ENCODE measurements at regions not wholly inside any gene's neighbourhood (a gene's known extent, or its start where the extent isn't known, plus 50 kb on each side); places are given as distances from the start of the nearest gene placed in this dataset.
"Not testable (repeated sequence)": the region's sequence is repeated elsewhere in the genome, so short reads cannot be mapped to it uniquely, and the experiment has no call there.

GRCh38 chr4:120207021-120207420 is 140.4 kb upstream of the MAD2L1 start:
- Histone ChIP-seq H3K27me3 (ENCODE audit: control insufficient read depth in 5 of 5, insufficient read depth in 4 of 5, low read length in 5 of 5) (no peaks in the 10 kb centered on the region), H3K9me3 (ENCODE audit: control insufficient read depth in 5 of 5, low read length in 5 of 5) (no peaks in the 10 kb centered on the region), H3K36me3 (ENCODE audit: control insufficient read depth in 5 of 5, insufficient read depth in 5 of 5, low read length in 5 of 5) (no peaks in the 10 kb centered on the region), H3K27ac (ENCODE audit: low read depth, low read length) (no peak overlapping the region), H3K4me1 (ENCODE audit: control insufficient read depth in 5 of 5, insufficient read depth in 5 of 5, low read length in 5 of 5) (no peaks in the 10 kb centered on the region), H3K9ac (ENCODE audit: low read length in 5 of 5) (no peak overlapping the region), H3K4me3 (ENCODE audit: low read depth in 1 of 5, low read length in 5 of 5) (no peak overlapping the region)

- Histone ChIP-seq H3K27me3 (ENCODE audit: control insufficient read depth in 5 of 5, insufficient read depth in 4 of 5, low read length in 5 of 5) (no peaks in the 10 kb centered on the region), H3K36me3 (ENCODE audit: control insufficient read depth in 5 of 5, insufficient read depth in 5 of 5, low read length in 5 of 5) (no peaks in the 10 kb centered on the region), H3K9ac (ENCODE audit: low read length in 5 of 5) (no peak overlapping the region), H3K9me3 (ENCODE audit: control insufficient read depth in 5 of 5, low read length in 5 of 5) (no peaks in the 10 kb centered on the region), H3K4me3 (ENCODE audit: low read depth in 1 of 5, low read length in 5 of 5) (no peak overlapping the region), H3K4me1 (ENCODE audit: control insufficient read depth in 5 of 5, insufficient read depth in 5 of 5, low read length in 5 of 5) (no peaks in the 10 kb centered on the region), H3K27ac (ENCODE audit: low read depth, low read length) (no peak overlapping the region)
These were observed 135.6 kb upstream of the MAD2L1 start for GRCh38 chr4:120202222-120202621.

- H3K9me3 ChIP-seq (ENCODE audit: control insufficient read depth in 5 of 5, low read length in 5 of 5), result not testable (repeated sequence)
These were observed 134.0 kb upstream of the MAD2L1 start for GRCh38 chr4:120200573-120201110.

DNA sequence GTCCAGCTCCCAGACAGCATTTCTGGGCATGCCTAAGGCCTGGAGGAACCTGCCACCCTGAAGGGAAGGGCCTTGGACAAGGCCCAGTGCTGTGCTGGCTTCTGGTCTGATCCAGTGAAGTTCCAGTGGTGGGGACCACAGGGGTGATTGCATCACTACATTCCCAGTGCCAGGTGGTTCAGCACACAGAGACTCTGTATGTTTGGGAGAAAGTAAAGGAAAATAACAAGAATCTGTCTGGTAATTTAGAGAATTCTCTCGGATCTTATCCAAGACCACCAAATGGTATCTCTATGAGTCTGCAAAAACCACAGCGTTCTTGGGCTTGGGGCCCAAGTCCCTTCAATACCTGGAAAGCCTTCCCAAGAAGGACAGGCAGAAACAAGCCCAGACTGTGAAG is 131.8 kb upstream of the MAD2L1 start:
- Histone ChIP-seq H3K36me3 (ENCODE audit: control insufficient read depth in 5 of 5, insufficient read depth in 5 of 5, low read length in 5 of 5) (no peaks in the 10 kb centered on the region), H3K9ac (ENCODE audit: low read length in 5 of 5) (no peak overlapping the region), H3K4me3 (ENCODE audit: low read depth in 1 of 5, low read length in 5 of 5) (no peak overlapping the region), H3K27ac (ENCODE audit: low read depth, low read length) (no peak overlapping the region), H3K27me3 (ENCODE audit: control insufficient read depth in 5 of 5, insufficient read depth in 4 of 5, low read length in 5 of 5) (no peaks in the 10 kb centered on the region), H3K9me3 (ENCODE audit: control insufficient read depth in 5 of 5, low read length in 5 of 5) (no peaks in the 10 kb centered on the region), H3K4me1 (ENCODE audit: control insufficient read depth in 5 of 5, insufficient read depth in 5 of 5, low read length in 5 of 5) (no peaks in the 10 kb centered on the region)

More at GRCh38 chr4:120200573-120201110, 134.0 kb upstream of the MAD2L1 start:
- not testable (repeated sequence) for H3K27me3 ChIP-seq (ENCODE audit: control insufficient read depth in 5 of 5, insufficient read depth in 4 of 5, low read length in 5 of 5); H3K4me3 ChIP-seq (ENCODE audit: low read depth in 1 of 5, low read length in 5 of 5); H3K27ac ChIP-seq (ENCODE audit: low read depth, low read length); H3K4me1 ChIP-seq (ENCODE audit: control insufficient read depth in 5 of 5, insufficient read depth in 5 of 5, low read length in 5 of 5); H3K9ac ChIP-seq (ENCODE audit: low read length in 5 of 5); H3K36me3 ChIP-seq (ENCODE audit: control insufficient read depth in 5 of 5, insufficient read depth in 5 of 5, low read length in 5 of 5)

DNA sequence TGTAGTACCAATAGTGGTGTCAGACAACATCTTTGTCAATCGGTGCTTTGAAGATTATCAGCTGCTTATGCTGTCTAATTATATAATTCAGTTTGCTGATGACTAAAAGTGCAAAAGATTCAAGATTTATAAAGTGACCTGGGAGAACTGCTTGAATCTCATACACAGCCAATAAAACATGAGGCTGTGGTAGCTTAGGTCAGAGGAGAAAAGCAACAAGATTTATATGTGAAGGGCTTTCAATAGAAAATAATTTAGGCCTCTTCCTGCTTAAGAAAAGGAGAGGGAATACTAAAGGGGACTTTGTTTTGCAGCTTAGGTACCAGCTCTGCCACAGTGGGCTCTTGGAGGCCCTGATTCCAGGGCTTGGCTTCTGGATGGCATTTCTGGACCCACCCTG is 111.0 kb upstream of the MAD2L1 start:
- no peaks in the 10 kb centered on the region for H3K36me3 ChIP-seq (ENCODE audit: control insufficient read depth in 5 of 5, insufficient read depth in 5 of 5, low read length in 5 of 5)
- no peaks in the 10 kb centered on the region for H3K27me3 ChIP-seq (ENCODE audit: control insufficient read depth in 5 of 5, insufficient read depth in 4 of 5, low read length in 5 of 5)
- no peak overlapping the region for H3K4me3 ChIP-seq (ENCODE audit: low read depth in 1 of 5, low read length in 5 of 5)

DNA sequence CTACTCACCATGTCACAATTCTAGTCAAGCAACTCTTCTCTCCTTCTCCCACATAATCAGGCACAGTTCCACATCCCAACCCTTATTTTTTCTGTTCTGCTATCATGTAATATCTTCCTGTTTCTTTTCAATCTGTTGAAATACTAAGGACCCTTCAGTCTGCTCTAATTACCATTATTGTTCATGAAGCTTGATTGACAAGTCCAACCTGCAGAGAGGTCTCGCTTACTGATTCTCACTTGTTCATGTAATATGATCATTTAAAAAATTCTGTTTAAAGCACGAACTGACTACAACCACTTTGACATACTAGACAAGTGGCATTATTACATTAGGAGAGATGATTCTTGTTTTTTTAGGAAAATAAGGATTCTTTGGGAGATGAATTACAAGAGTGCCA is 108.6 kb upstream of the MAD2L1 start:
- H3K36me3 ChIP-seq (ENCODE audit: control insufficient read depth in 5 of 5, insufficient read depth in 5 of 5, low read length in 5 of 5), result no peaks in the 10 kb centered on the region
- H3K4me1 ChIP-seq (ENCODE audit: control insufficient read depth in 5 of 5, insufficient read depth in 5 of 5, low read length in 5 of 5), result no peaks in the 10 kb centered on the region
- H3K27me3 ChIP-seq (ENCODE audit: control insufficient read depth in 5 of 5, insufficient read depth in 4 of 5, low read length in 5 of 5), result no peaks in the 10 kb centered on the region
- H3K9me3 ChIP-seq (ENCODE audit: control insufficient read depth in 5 of 5, low read length in 5 of 5), result no peaks in the 10 kb centered on the region
- no peak overlapping the region for H3K4me3 ChIP-seq (ENCODE audit: low read depth in 1 of 5, low read length in 5 of 5)
- no peak overlapping the region for H3K27ac ChIP-seq (ENCODE audit: low read depth, low read length)
- no peak overlapping the region for H3K9ac ChIP-seq (ENCODE audit: low read length in 5 of 5)

More for the DNA sequence above, 111.0 kb upstream of the MAD2L1 start:
- Histone ChIP-seq H3K27ac (ENCODE audit: low read depth, low read length) (no peak overlapping the region), H3K9me3 (ENCODE audit: control insufficient read depth in 5 of 5, low read length in 5 of 5) (no peaks in the 10 kb centered on the region), H3K9ac (ENCODE audit: low read length in 5 of 5) (no peak overlapping the region), H3K4me1 (ENCODE audit: control insufficient read depth in 5 of 5, insufficient read depth in 5 of 5, low read length in 5 of 5) (no peaks in the 10 kb centered on the region)

- H3K4me3 ChIP-seq (ENCODE audit: low read depth in 1 of 5, low read length in 5 of 5), result no peak overlapping the region
- no peak overlapping the region for H3K27ac ChIP-seq (ENCODE audit: low read depth, low read length)
- H3K36me3 ChIP-seq (ENCODE audit: control insufficient read depth in 5 of 5, insufficient read depth in 5 of 5, low read length in 5 of 5), result no peaks in the 10 kb centered on the region
- H3K9ac ChIP-seq (ENCODE audit: low read length in 5 of 5), result no peak overlapping the region
- peaks cover 0 to 6% (median 0%) of the 10 kb centered on the region in 5 donors for H3K4me1 ChIP-seq (ENCODE audit: control insufficient read depth in 5 of 5, insufficient read depth in 5 of 5, low read length in 5 of 5)
- H3K9me3 ChIP-seq (ENCODE audit: control insufficient read depth in 5 of 5, low read length in 5 of 5), result no peaks in the 10 kb centered on the region
- no peaks in the 10 kb centered on the region for H3K27me3 ChIP-seq (ENCODE audit: control insufficient read depth in 5 of 5, insufficient read depth in 4 of 5, low read length in 5 of 5)
These were observed 97.2 kb upstream of the MAD2L1 start for GRCh38 chr4:120163895-120164294.

GRCh38 chr4:120158841-120159463 is 92.3 kb upstream of the MAD2L1 start:
- H3K27me3 ChIP-seq (ENCODE audit: control insufficient read depth in 5 of 5, insufficient read depth in 4 of 5, low read length in 5 of 5), result no peaks in the 10 kb centered on the region
- H3K4me1 ChIP-seq (ENCODE audit: control insufficient read depth in 5 of 5, insufficient read depth in 5 of 5, low read length in 5 of 5), result peaks cover 0 to 3% (median 0%) of the 10 kb centered on the region in 5 donors
- no peak overlapping the region for H3K4me3 ChIP-seq (ENCODE audit: low read depth in 1 of 5, low read length in 5 of 5)
- H3K9me3 ChIP-seq (ENCODE audit: control insufficient read depth in 5 of 5, low read length in 5 of 5), result no peaks in the 10 kb centered on the region
- H3K27ac ChIP-seq (ENCODE audit: low read depth, low read length), result no peak overlapping the region
- no peak overlapping the region for H3K9ac ChIP-seq (ENCODE audit: low read length in 5 of 5)
- H3K36me3 ChIP-seq (ENCODE audit: control insufficient read depth in 5 of 5, insufficient read depth in 5 of 5, low read length in 5 of 5), result no peaks in the 10 kb centered on the region

- peak overlapping the region in 1 of 5 donors; percentile 6 for H3K9ac ChIP-seq (ENCODE audit: low read length in 5 of 5)
- no peaks in the 10 kb centered on the region for H3K4me1 ChIP-seq (ENCODE audit: control insufficient read depth in 5 of 5, insufficient read depth in 5 of 5, low read length in 5 of 5)
- no peaks in the 10 kb centered on the region for H3K9me3 ChIP-seq (ENCODE audit: control insufficient read depth in 5 of 5, low read length in 5 of 5)
- H3K4me3 ChIP-seq (ENCODE audit: low read depth in 1 of 5, low read length in 5 of 5), result no peak overlapping the region
- no peaks in the 10 kb centered on the region for H3K27me3 ChIP-seq (ENCODE audit: control insufficient read depth in 5 of 5, insufficient read depth in 4 of 5, low read length in 5 of 5)
- no peak overlapping the region for H3K27ac ChIP-seq (ENCODE audit: low read depth, low read length)
- H3K36me3 ChIP-seq (ENCODE audit: control insufficient read depth in 5 of 5, insufficient read depth in 5 of 5, low read length in 5 of 5), result no peaks in the 10 kb centered on the region
These were observed 91.4 kb upstream of the MAD2L1 start for GRCh38 chr4:120158046-120158445.

DNA sequence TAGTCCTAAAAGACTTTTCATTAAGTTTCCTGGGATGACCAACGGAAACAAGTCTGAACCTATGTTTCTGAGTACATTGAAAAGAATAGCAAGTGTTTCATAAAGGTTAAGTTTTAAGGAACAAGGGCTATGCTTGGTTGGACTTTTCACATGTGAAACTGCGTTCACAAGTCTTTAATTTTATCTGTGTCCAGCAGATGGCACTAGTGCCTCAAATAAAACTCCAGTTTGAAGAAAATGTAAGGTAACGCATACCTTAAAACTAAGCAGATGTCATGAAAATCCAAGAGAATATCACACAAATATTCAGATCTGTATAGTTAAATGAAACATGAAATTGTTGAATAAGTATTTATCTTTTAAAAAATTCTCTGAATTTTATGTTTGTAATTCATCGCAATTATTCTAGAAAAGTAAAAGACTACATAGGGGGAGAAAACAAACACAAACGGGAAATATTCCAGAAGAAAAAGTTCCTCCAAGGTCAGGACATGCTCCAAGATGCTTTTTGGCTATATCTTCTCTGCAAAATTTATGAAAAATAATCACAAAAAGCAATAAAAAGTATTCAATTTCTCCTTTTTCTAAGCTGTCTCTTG is 89.6 kb upstream of the MAD2L1 start:
- no peak overlapping the region for H3K27ac ChIP-seq (ENCODE audit: low read depth, low read length)

More for the DNA sequence above, 89.6 kb upstream of the MAD2L1 start:
- Histone ChIP-seq H3K36me3 (ENCODE audit: control insufficient read depth in 5 of 5, insufficient read depth in 5 of 5, low read length in 5 of 5) (no peaks in the 10 kb centered on the region), H3K4me3 (ENCODE audit: low read depth in 1 of 5, low read length in 5 of 5) (no peak overlapping the region), H3K9ac (ENCODE audit: low read length in 5 of 5) (no peak overlapping the region), H3K9me3 (ENCODE audit: control insufficient read depth in 5 of 5, low read length in 5 of 5) (no peaks in the 10 kb centered on the region), H3K4me1 (ENCODE audit: control insufficient read depth in 5 of 5, insufficient read depth in 5 of 5, low read length in 5 of 5) (no peaks in the 10 kb centered on the region), H3K27me3 (ENCODE audit: control insufficient read depth in 5 of 5, insufficient read depth in 4 of 5, low read length in 5 of 5) (no peaks in the 10 kb centered on the region)
